HepG2 (cell line): ENCODE measurements at regions not wholly inside any gene's neighbourhood (a gene's known extent, or its start where the extent isn't known, plus 50 kb on each side); places are given as distances from the start of the nearest gene placed in this dataset.

Source experiments
- FOXO1 ChIP-seq: sonication (generic); formaldehyde crosslinking; IDR thresholded peaks from 2 replicates; pipeline ENCODE4 v1.4.0; 2020; ENCODE audit warnings: missing genetic modification reagents
- HCFC1 ChIP-seq: fragments of 150-350 bp; IDR thresholded peaks from 2 replicates; pipeline ENCODE4 v1.6.1; 2014; ENCODE audit warnings: low read depth, low read length
- MTA3 ChIP-seq: sonication (generic); formaldehyde crosslinking; IDR thresholded peaks from 2 replicates; pipeline ENCODE4 v1.4.0; 2020; ENCODE audit warnings: missing genetic modification reagents
- NCOA5 ChIP-seq: sonication (generic); formaldehyde crosslinking; IDR thresholded peaks from 2 replicates; pipeline ENCODE4 v1.4.0; 2020; ENCODE audit warnings: missing genetic modification reagents
- TOE1 ChIP-seq: sonication (generic); formaldehyde crosslinking; IDR thresholded peaks from 2 replicates; pipeline ENCODE4 v1.4.0; 2020; ENCODE audit warnings: mild to moderate bottlenecking, missing genetic modification reagents
- ZBTB3 ChIP-seq: sonication (generic); formaldehyde crosslinking; IDR thresholded peaks from 2 replicates; pipeline ENCODE4 v1.4.0; 2020; ENCODE audit warnings: low read depth, mild to moderate bottlenecking, moderate library complexity, missing genetic modification reagents, borderline replicate concordance
- ZNF143 ChIP-seq: sonication (generic); formaldehyde crosslinking; IDR thresholded peaks from 2 replicates; pipeline ENCODE4 v1.4.0; 2020; ENCODE audit warnings: missing genetic modification reagents
- ZZZ3 ChIP-seq: sonication (generic); formaldehyde crosslinking; IDR thresholded peaks from 2 replicates; pipeline ENCODE4 v1.4.0; 2020; ENCODE audit warnings: missing genetic modification reagents, mild to moderate bottlenecking, borderline replicate concordance
- TF ChIP-seq, protein P1 (sequence below): sonication (generic); formaldehyde crosslinking; IDR thresholded peaks from 2 replicates; pipeline ENCODE4 v1.8.1; 2023; ENCODE audit warnings: missing genetic modification reagents, inconsistent platforms, borderline replicate concordance
- TF ChIP-seq, protein P2 (sequence below): sonication (generic); formaldehyde crosslinking; IDR thresholded peaks from 2 replicates; pipeline ENCODE4 v1.5.0; 2020; ENCODE audit warnings: mild to moderate bottlenecking, missing genetic modification reagents, moderate library complexity

DNA sequence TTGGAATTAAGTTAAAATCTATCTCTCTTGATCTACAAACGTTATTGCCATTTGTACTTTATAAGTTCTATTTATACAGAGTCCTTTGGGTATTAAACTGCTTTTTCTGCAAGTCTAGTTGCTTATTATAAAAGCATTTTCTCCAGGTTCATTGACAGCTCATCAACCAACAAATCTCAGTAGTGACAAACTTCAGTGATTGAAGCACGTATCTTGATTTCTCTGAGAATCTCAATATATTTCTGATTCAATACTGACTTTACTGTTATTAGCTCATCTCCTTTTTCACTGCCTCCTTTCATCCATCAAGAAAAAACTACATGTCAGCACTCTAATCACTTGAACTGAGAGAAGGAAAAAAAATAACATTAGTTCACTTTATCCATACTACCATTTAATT lies 630.2 kb downstream of the ARAP2 start:
- TF ChIP-seq, protein P1, sequence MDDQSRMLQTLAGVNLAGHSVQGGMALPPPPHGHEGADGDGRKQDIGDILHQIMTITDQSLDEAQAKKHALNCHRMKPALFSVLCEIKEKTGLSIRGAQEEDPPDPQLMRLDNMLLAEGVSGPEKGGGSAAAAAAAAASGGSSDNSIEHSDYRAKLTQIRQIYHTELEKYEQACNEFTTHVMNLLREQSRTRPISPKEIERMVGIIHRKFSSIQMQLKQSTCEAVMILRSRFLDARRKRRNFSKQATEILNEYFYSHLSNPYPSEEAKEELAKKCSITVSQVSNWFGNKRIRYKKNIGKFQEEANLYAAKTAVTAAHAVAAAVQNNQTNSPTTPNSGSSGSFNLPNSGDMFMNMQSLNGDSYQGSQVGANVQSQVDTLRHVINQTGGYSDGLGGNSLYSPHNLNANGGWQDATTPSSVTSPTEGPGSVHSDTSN (CRISPR knock-in tag): no peak
- TF ChIP-seq ZNF143 (CRISPR knock-in tag): no peak
- TF ChIP-seq, protein P2, sequence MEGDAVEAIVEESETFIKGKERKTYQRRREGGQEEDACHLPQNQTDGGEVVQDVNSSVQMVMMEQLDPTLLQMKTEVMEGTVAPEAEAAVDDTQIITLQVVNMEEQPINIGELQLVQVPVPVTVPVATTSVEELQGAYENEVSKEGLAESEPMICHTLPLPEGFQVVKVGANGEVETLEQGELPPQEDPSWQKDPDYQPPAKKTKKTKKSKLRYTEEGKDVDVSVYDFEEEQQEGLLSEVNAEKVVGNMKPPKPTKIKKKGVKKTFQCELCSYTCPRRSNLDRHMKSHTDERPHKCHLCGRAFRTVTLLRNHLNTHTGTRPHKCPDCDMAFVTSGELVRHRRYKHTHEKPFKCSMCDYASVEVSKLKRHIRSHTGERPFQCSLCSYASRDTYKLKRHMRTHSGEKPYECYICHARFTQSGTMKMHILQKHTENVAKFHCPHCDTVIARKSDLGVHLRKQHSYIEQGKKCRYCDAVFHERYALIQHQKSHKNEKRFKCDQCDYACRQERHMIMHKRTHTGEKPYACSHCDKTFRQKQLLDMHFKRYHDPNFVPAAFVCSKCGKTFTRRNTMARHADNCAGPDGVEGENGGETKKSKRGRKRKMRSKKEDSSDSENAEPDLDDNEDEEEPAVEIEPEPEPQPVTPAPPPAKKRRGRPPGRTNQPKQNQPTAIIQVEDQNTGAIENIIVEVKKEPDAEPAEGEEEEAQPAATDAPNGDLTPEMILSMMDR (CRISPR knock-in tag): no peak
- TF ChIP-seq ZZZ3 (CRISPR knock-in tag): no peak
- no peak for TF ChIP-seq HCFC1
- TF ChIP-seq ZBTB3 (CRISPR knock-in tag): no peak
- no peak for TF ChIP-seq MTA3 (CRISPR knock-in tag)
- no peak for TF ChIP-seq TOE1 (CRISPR knock-in tag)
- TF ChIP-seq NCOA5 (CRISPR knock-in tag): no peak
- TF ChIP-seq FOXO1: no peak
